NCI-H1930 (cell line): ENCODE measurements at regions not wholly inside any gene's neighbourhood (a gene's known extent, or its start where the extent isn't known, plus 50 kb on each side); places are given as distances from the start of the nearest gene placed in this dataset.

Experiments
- DNase-seq, 2 experiments: peaks; one replicate each; lab custom pipeline; 2025; lab: John Stamatoyannopoulos, UW

DNA sequence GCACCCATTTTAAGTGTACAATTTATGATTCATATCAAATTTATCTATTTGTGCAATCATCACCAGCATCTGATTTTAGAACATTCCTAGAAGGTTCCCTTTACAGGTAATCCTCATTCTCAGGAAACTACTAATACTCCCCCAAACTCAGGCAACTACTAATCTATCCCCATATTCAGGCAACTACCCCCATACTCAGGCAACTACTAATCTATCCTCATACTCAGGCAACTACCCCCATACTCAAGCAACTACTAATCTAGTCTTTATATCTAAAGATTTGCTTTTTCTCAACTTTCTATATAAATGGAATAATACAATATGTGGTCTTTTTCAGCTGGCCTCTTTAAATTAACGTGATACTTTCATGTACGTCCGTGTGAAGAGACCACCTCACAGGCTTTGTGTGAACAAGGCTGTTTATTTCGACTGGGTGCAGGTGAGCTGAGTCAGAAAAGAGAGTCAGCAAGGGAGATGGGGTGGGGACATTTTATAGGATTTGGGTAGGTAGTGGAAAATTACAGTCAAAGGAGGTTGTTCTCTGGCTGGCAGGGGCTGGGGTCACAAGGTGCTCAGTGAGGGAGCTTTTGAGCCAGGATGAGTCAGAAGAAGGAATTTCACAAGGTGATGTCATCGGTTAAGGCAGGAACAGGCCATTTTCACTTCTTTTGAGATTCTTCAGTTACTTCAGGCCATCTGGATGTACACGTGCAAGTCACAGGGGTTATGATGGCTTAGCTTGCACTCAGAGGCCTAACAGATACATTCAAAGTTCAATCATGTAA is 1444.5 kb upstream of the CADM2 start:
- no peak for DNase-seq

DNA sequence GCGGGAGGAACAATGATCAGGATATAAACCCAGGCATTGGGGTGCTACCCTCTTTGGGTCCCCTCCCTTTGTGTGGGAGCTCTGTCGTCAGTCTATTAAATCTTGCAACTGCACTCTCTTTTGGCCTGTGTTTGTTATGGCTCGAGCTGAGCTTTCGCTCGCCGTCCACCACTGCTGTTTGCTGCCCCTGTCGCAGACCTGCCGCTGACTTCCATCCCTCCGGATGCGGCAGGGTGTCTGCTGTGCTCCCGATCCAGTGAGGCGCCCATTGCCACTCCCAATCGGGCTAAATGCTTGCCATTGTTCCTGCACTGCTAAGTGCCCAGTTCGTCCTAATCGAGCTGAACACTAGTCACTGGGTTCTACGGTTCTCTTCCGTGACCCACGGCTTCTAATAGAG is 1443.7 kb upstream of the CADM2 start:
- DNase-seq = no peak

DNA sequence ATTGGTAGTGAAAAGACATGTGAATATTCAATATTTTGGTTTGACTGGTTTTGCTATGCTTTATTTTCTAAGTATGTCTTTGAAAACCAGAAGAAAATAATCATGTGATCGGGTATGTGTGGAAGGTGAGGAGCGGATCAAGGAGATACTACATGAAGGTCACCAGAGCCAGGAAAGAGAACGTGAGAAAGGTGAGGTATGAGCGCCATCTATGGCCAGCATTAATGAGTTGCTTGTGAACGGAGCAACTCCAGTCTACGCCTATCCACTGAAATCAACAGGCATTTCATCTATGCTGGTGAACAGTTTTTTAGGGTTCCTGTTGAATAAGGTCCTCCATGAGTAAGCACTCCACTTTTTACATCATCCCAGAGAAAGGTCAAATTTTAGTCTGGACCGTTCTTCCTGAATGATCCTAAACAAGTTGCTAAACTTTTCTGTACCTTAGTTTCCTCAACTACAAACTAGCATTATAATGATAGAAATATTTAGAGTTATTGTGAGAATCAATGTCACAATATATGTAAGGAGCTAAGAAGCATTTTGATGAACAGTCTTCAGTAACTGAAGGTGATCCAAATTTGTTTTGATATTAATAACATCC is 1435.2 kb upstream of the CADM2 start:
- no peak for DNase-seq

DNA sequence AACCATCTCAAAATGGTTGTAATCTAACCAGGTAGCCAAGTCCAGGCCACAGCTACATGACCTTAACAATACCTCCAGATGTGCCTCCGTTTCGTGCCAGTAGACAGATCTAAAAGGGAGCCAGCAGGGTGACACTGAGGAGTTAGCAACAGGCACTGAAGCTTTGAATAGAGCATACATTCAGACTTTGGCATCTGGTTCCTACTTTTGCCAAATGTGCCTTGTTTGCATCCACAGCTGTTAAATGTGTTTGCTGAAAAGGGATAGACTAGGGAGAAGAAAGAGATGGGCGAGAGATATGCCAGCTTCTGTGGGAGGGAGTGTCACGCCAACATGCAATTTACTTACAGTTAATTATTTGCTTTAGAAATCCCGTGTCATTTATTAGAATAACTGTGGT is 1433.9 kb upstream of the CADM2 start:
- no peak for DNase-seq

DNA sequence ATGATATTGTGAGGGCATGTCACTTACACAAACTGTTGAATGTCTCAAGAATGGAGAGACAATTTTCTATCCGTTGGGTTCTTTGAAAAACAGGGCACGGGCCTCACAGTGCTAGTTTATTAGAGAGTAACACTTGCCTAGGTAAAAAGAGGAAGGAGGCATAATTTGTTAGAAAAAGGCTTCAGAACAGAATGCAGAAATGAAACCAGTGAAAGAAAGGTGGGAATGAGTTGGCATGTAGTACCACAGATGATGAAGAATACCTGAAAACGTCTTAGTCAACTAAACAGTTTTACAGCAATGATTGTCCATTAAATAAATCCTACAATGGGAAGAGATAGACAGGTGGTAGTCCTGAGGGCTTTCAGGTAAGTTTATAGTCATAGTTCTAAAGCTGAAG is 1399.7 kb upstream of the CADM2 start:
- DNase-seq = no peak

DNA sequence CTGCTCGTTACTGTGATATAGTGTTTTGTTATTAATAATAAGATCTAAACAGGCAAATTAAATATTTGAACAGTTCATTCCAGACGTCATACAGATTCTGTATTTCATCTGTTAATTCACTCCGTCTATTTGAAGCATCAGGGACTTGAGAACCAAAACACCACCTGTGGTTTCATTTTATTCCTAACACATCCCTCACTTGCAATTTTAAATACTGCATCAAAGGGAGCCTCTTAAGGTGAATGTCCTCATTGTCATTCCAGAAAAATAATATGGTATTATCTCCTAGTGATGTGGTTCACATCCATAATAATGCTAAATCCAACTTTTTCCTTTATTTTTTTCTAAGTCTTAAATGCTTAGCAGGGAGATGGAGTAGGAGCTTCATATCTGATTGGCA is 1390.9 kb upstream of the CADM2 start:
- peak; percentile 4 to 12 for DNase-seq

DNA sequence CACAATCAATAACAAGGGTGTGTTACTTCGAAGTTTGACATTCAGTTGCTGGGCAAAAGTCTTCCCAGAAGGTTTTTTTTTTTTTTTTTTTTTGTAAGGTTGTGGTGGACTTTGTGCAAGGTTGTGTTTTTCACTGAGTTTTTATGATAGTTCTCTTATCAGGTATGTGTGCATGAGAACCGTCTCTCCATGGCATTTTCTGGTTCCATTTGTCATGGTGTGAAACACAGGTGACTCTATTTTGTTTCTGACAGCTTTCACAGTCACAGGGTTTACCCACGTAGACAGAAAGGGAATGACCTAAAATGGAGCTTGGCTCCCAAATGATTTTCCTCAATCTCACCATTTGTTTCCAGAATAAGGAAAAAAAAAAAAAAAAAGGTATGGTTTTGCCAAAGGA is 1377.2 kb upstream of the CADM2 start:
- no peak for DNase-seq

DNA sequence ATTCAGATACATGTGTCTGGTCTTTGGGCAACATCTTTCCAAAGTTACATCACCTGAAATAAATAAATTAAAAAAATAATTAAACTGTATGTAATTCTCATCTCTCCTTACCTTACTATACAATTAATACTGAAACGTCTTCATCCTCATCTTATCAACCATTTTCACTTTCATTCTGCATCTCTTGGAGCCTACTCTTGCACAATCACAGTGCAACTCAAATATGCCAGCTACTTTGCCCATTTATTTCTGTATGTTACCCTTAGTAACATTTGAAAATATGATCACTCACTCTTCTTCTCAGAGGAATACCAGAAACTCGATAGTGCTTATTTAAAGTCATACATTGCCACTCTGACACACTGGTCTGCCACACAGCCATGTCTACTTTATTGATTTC is 1357.1 kb upstream of the CADM2 start:
- DNase-seq = no peak

DNA sequence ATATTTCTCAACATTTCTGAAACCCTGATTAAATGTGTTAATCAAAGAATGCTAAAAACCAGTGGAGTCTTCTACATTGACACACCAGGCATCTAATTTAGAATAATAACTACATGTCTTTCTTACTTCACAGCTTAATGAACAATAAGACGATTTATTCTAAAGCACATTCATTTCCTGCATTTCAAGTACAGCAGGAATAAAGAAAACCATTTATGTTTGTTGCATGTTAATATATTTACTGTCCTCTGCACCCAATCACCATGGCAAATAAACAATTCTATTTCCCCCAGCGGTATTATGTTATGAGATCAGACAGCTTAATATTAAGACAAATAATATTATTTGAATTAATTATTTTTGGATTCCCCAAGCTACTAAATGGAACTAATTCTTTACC is 1336.3 kb upstream of the CADM2 start:
- DNase-seq = no peak

DNA sequence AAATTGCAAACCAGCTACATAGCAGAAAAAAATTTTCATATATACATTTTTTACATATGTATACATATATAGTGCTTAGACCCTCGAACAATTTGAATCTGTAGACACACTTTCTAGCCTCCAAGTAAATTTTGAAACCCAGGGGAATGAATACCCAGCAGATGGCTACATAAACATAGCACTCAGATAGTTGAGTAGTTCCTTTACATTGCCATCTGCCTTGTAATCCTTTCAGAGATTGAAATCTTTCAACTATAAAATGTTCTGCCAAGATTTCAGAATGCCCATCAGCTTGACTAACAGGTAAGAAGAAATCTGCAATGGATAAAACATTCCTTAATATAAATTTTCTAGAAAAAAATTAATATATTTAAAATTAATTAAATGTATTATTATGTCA is 1333.5 kb upstream of the CADM2 start:
- no peak for DNase-seq

DNA sequence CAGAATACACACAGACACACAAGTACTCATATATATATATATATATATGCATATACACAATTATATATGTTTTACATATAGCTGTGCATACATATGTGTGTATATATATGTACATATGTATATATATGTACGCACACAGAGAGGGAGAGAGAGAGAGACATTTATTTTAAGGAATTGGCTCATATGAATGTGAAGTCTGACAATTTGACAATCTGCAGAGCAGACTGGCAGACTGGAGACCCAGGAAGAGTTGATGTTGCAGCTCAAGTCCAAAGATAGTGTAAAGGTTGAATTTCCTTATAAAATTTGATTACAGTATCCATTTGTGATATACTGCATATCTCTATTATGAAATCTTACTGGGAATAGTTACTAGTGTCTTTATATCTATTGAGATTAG is 1330.3 kb upstream of the CADM2 start:
- DNase-seq = no peak

DNA sequence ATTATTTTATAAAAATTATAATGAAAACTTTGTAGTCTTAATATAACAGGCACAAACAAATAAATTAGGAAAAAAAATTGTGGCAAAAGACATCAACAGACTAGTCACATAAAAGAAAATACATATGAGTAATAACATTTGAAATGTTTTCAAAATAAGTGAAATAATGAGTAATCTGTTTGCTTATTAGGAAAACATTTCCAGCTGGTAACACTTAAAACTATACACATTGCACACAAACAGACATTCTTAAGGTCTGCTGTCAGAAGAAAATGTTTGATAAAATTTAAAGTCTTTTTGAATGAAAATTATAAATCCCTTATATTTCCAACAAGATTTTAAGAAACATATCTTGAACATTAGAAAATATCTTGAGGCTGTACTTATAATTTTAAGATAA is 1326.3 kb upstream of the CADM2 start:
- DNase-seq = no peak

DNA sequence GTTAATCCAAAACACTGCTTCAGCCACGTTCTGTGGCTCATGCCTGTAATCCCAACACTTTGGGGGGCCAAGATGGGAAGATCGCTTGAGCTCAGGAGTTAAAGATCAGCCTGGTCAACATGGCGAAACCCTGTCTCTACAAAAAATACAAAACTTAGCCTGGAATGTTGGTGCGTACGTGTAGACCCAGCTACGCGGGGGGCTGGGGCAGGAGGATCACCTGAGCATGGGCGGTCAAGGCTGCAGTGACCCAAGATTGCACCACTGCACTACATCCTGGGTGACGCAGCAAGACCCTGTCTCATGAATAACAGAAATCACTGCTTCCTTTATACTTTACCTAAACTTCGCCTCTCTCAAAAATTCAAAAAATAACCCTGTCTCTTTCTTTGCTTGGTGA is 1325.0 kb upstream of the CADM2 start:
- no peak for DNase-seq

DNA sequence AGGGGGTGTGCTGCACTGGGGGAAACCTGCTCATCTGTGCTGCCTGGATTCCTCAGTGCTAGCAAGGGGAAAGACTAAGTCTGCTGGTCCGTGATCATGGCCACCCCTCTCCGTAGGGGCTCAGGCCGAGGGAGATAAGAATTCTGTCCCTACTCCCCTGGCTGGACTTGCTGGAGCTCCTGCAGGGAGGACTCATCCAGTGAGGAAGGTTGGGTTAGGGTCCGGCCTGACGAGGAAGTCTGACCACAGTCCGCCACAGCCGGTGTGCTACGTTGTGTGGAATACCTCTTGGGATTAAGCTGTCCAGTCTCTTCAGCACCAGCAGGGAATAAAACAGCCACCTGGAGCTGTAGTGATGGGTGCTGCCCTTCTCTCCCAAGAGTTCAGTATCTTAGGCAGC is 1309.1 kb upstream of the CADM2 start:
- no peak for DNase-seq

DNA sequence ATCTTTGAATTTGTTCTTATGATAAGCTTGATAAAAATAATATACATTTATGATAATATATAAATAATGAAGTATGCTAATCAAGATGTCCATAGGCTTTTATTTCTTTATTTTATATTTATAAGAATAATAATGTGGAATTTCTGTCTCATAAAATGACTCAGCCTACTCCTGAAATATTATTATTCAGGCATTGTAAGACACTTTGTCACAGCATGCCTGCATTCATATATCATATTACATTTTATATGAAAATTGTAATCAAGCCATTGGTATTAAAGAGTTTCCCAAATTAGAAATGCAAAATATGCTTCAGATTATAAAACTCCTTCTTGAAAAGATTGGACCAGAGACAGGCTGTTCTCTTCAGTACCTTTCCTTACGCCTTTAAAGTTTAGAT is 1303.7 kb upstream of the CADM2 start:
- DNase-seq = no peak

DNA sequence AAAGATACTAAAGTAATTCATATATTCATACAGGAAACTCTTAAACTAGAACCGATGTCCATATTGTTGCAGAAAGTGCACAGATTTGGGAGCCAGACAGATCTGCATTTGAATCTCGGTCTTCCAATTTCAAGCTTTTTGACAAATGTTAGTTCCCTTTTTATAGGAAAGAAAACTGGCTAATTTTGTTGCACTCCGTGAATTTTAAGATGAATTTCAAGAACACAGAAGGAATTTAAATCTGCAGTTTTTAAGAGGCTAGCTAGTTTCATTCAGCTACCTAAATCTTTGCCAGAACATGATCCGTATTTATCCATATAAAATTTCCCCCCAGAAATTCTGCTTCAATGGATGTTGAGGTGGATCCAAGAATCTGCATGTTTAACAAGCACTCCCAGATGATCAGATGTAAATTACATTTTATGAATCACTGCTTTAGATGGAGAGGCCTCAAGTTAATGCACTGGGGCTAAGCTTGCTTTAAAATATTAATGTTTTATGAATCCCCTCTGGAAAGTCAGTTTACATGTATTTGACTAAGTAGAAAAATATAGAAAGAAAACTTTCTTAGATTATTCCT is 1296.3 kb upstream of the CADM2 start:
- DNase-seq = peak in 1 of 2 experiments; percentile 0

DNA sequence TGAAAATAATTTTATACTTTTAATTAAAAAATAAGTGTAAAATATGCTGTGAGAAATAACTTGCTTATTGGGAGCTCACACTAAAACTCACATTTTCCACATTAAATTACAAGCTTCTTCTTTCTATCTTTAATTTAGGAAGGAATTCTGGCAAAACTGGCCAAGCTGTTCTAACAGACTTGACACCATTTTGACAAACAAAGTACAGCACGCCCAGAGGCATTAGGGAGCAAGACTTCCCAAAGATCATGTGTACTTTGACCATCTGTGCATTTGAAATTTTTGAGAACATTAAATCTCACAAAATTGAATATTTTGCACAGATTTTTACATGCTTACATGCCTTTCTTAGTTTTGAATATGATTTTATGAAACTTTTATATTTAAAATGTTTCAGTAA is 1288.4 kb upstream of the CADM2 start:
- DNase-seq = no peak

DNA sequence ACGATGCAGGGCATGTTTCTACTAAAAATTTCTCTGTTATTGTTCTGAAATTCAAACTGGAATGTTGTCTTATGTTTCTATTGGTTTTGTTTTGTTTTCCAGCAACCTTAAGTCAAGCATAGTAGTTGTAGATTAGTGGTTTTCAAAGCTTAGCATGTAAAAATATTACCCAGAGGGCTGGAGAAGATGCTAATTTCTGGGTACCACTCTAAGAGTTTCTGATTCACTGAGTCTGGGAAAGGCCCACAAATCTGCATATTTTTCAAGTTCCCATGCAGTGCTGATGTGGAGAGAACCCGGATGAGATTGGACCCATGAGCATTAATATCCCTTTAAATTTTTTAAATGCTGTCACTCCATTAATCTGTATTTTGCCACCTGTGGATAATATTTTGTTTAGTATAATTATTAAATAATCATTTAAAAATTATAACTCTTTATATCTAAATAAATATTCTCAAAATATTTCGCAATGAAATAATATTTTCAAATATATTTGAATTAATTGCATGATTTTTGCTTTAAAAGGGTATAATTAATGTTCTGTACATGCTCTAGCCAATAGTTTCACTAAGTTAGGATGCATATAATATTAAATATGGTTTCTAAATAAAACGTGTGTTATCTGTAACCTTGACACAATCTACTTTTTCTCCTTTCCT is 1274.7 kb upstream of the CADM2 start:
- DNase-seq = no peak

DNA sequence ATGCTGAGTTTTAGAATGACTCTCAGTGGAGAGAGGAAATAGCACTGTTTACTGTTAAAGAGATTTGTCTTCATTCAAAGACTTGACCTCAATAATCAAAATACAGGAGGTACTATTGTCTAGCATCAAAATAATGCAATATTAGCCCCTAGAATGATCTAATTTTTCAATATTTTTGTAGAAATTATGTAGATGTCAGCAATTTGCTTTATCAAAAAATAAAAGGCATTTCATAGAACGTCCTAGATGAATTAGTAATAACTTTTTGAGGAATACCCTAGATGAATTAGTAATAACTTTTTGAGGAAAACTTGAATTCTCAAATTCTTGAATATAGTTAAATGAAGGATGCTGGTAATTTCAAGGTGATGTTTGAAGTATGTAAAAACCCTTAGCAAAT is 1252.1 kb upstream of the CADM2 start:
- DNase-seq = no peak

DNA sequence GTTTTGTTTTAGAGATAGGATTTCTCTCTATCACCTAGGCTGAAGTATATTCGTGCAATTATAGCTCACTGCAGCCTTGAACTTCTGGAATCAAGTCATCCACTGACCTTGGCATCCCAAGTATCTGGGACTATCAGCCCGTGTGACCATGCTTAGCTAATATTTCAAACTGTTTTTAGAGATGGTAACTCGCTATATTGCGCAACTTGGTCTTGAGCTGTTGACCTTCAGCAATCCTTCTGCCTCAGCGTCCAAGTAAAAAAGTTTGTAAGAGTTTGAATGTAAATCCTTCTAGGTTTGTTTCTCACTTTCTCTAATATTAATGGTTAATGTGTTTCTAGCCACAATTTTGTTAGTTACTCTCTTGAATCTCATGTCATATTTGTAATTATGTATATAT is 1243.5 kb upstream of the CADM2 start:
- no peak for DNase-seq

DNA sequence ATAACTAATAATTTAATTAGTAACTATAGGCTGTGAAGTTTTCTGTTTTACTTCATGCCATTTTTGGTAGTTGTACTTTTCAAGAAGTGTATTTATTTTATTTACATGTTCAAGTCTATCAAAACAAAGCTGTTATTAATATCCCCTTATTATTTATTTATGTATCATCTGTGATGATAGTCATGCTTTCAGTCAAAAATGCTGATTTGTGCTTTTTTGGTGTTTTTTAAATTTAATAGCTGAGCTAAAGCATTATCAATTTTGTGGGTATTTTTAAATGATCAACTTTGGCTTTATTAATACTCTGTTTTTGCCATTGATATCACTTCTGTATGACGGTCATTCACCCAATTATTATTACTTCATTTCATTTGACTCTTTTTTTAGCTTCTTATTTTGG is 1229.2 kb upstream of the CADM2 start:
- no peak for DNase-seq

DNA sequence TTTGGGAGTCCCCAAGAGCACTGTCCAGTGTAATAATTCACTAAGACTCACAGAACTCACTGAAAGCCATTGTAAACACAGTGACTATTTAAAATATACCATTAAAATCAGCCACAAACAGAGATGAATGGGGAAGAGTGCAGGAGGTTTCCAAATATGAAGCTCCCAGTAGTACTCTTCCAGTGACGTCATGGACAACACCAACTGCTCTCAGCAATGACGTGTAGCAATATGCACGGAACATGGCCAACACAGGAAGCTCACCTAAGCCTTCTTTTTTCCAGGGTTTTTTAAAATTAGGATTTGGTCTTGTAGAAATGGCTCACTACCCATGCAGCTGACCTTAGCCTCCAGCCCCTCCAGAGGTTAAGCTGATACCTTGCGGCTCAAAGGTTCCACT is 1224.1 kb upstream of the CADM2 start:
- DNase-seq = no peak

DNA sequence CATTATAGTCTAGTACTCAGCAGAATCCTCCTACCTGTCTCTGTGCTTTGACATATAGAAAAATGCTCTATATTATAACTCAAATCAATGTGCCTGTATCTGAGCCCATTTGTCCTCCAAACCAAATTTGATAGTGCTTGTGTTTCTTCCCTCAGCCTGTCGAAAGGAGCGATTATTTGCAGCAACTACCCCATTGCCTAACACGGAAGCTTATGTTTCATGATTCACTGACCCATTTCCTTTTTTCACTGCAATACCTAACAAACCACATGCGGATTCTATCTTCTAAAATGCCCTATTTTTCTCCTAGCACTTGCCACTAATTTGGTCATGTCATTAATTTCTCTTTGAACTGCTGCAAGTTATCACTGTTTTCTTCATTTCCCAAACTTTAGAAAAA is 1220.6 kb upstream of the CADM2 start:
- no peak for DNase-seq
